GM10266 (cell line): ENCODE measurements at regions not wholly inside any gene's neighbourhood (a gene's known extent, or its start where the extent isn't known, plus 50 kb on each side); places are given as distances from the start of the nearest gene placed in this dataset.

ENCODE experiments used
- DNase-seq: peaks from one replicate; pipeline ENCODE4 v3.0.0; 2012; ENCODE audit errors: extremely low spot score
- TF ChIP-seq, protein P1 (sequence below): IDR thresholded peaks from 2 replicates; pipeline ENCODE4 v1.5.1; 2012; ENCODE audit warnings: mild to moderate bottlenecking, low read depth; ENCODE audit not compliant: control insufficient read depth, insufficient read depth; ENCODE audit errors: missing control alignments

DNA sequence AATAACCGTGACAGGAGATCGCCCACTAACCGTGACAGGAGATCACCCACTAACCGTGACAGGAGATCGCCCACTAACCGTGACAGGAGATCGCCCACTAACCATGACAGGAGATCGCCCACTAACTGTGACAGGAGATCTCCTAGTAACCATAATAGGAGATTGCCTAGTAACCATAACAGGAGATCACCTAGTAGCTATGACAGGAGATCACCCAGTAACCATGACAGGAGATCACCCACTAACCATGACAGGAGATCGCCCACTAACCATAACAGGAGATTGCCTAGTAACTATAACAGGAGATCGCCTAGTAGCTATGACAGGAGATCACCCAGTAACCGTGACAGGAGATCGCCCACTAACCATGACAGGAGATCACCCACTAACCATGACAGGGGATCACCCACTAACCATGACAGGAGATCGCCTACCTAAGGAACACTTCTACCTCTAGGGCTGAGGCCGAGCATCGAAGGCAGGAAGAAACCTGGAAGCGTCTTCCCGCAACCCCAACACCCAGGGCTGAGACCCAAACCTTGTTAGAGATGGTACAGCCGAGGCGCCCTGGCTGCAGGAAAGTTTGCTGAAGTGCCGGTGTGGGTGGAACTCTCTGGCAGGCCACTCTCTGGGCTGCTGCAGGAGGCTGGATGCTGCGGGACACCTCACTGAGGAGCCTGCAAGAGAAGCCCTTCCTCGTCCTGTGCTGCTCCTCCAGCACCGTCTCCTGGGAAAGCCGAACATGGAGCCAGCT, 67.5 kb upstream of the THY1 start:
- TF ChIP-seq, protein P1, sequence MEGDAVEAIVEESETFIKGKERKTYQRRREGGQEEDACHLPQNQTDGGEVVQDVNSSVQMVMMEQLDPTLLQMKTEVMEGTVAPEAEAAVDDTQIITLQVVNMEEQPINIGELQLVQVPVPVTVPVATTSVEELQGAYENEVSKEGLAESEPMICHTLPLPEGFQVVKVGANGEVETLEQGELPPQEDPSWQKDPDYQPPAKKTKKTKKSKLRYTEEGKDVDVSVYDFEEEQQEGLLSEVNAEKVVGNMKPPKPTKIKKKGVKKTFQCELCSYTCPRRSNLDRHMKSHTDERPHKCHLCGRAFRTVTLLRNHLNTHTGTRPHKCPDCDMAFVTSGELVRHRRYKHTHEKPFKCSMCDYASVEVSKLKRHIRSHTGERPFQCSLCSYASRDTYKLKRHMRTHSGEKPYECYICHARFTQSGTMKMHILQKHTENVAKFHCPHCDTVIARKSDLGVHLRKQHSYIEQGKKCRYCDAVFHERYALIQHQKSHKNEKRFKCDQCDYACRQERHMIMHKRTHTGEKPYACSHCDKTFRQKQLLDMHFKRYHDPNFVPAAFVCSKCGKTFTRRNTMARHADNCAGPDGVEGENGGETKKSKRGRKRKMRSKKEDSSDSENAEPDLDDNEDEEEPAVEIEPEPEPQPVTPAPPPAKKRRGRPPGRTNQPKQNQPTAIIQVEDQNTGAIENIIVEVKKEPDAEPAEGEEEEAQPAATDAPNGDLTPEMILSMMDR: no peak
- no peak for DNase-seq

GRCh38 chr11:119489087-119489486, 66.1 kb upstream of the THY1 start:
- TF ChIP-seq, protein P1: no peak
- DNase-seq: no peak

DNA sequence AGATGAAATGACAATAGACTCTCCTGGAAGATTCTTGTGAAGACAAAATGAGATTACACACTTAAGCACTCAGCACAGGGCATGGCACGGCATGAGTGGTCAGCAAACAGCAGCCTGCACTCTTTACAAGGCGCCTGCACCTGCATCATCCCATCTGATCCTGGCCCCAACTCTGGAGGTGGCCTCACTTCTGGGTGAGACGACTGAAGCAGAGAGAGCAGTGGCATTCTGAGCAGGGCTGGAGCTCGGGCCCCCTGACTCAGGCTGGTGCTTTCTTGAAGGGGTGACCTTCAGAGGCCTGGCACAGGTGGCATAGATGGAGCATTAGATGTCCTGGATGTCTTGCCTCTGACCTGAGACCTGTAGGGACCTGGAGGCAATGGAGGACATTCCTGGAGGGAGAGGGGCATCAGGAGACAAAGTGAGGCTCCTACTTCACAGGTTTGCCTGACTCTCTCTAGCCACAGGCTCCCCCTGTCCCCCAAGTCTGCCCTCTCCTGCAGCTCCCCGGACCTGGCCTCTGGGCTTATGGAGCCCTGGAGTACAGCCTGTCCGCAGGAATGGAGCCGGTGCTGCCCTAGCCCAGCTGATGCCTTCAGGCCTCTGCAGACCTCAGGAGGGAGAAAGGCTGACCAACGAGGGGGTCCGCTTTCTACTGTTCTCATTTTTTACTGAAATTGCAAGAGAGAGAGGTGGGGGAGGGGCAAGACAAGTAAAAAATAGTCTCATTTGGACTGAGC, 65.5 kb upstream of the THY1 start:
- DNase-seq: no peak
- TF ChIP-seq, protein P1: no peak

GRCh38 chr11:119486691-119487259, 63.8 kb upstream of the THY1 start:
- DNase-seq: no peak
- TF ChIP-seq, protein P1: no peak

DNA sequence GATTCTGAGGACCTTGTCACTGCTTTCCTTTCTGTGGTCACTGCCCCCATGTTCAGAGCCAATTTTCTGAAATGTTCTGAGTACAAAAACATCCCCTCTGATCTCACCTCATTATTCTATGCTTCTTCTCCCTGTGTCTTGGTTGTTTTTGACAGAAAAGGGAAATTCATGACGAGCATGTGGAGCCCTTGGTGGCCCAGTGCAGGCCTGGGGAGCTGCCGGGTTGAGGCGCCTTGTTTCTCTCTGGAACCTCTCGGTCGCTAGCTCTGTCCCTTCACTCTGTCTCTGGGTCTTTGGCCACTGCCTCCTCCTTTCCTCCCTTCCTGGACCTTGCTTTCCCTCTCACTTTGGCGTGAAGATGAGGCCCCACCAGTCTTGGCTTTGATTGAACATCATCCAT, 63.0 kb upstream of the THY1 start:
- no peak for DNase-seq
- TF ChIP-seq, protein P1: no peak

GRCh38 chr11:119484741-119485605, 62.0 kb upstream of the THY1 start:
- TF ChIP-seq, protein P1: peak; percentile 13
- DNase-seq: no peak
